ENCODE measurements at regions not wholly inside any gene's neighbourhood (a gene's known extent, or its start where the extent isn't known, plus 50 kb on each side); places are given as distances from the start of the nearest gene placed in this dataset.

- Histone ChIP-seq H2AFZ (ENCODE audit: low read depth, low read length) (no peak overlapping the region), H3K4me1 (ENCODE audit: insufficient read depth, low read length) (no peaks in the 10 kb centered on the region), H3K27me3 (ENCODE audit: insufficient read depth, low read length, poor library complexity) (no peaks in the 10 kb centered on the region), H3K36me3 (ENCODE audit: insufficient read depth, low read length) (no peaks in the 10 kb centered on the region), H4K20me1 (ENCODE audit: insufficient read depth, low read length) (no peaks in the 10 kb centered on the region), H3K9ac (ENCODE audit: low read depth, low read length) (no peak overlapping the region), H3K4me2 (ENCODE audit: insufficient read depth, low read length) (no peak overlapping the region), H3K9me3 (ENCODE audit: insufficient read depth, low read length, severe bottlenecking) (no peaks in the 10 kb centered on the region), H3K79me2 (ENCODE audit: insufficient read depth, low read length) (no peaks in the 10 kb centered on the region), H3K27ac (ENCODE audit: low read length) (no peak overlapping the region), H3K4me3 (ENCODE audit: low read depth in 1 of 2, low read length in 2 of 2) (no peak overlapping the region)
- DNase-seq (no peak), ATAC-seq (ENCODE audit: insufficient read depth, low read depth) (no peak)
- no peak for TF ChIP-seq EZH2 (IDR thresholded peaks at IDR 0.05; ENCODE audit: borderline replicate concordance, low read depth, low read length, severe bottlenecking)
- TF ChIP-seq CTCF (IDR thresholded peaks at IDR 0.05; ENCODE audit: borderline replicate concordance, extremely low read depth, low read length, poor library complexity, severe bottlenecking) = no peak
Measured at GRCh38 chr4:53788011-53788410, 196.7 kb upstream of the LNX1 start.

- Histone ChIP-seq H3K4me3 (ENCODE audit: low read depth in 1 of 2, low read length in 2 of 2) (no peak overlapping the region), H3K4me1 (ENCODE audit: insufficient read depth, low read length) (no peaks in the 10 kb centered on the region), H3K27me3 (ENCODE audit: insufficient read depth, low read length, poor library complexity) (no peaks in the 10 kb centered on the region), H3K4me2 (ENCODE audit: insufficient read depth, low read length) (no peak overlapping the region), H3K9me3 (ENCODE audit: insufficient read depth, low read length, severe bottlenecking) (no peaks in the 10 kb centered on the region), H3K27ac (ENCODE audit: low read length) (no peak overlapping the region), H3K79me2 (ENCODE audit: insufficient read depth, low read length) (no peaks in the 10 kb centered on the region), H4K20me1 (ENCODE audit: insufficient read depth, low read length) (no peaks in the 10 kb centered on the region), H3K36me3 (ENCODE audit: insufficient read depth, low read length) (no peaks in the 10 kb centered on the region), H2AFZ (ENCODE audit: low read depth, low read length) (no peak overlapping the region), H3K9ac (ENCODE audit: low read depth, low read length) (no peak overlapping the region)
- TF ChIP-seq CTCF (IDR thresholded peaks at IDR 0.05; ENCODE audit: borderline replicate concordance, extremely low read depth, low read length, poor library complexity, severe bottlenecking) (no peak), EZH2 (IDR thresholded peaks at IDR 0.05; ENCODE audit: borderline replicate concordance, low read depth, low read length, severe bottlenecking) (no peak)
- no peak for DNase-seq
- ATAC-seq (ENCODE audit: insufficient read depth, low read depth) = no peak
Measured at GRCh38 chr4:53786632-53787031, 195.3 kb upstream of the LNX1 start.

- ATAC-seq (ENCODE audit: insufficient read depth, low read depth) = no peak
- TF ChIP-seq EZH2 (IDR thresholded peaks at IDR 0.05; ENCODE audit: borderline replicate concordance, low read depth, low read length, severe bottlenecking) = no peak
- H3K36me3 ChIP-seq (ENCODE audit: insufficient read depth, low read length) = no peaks in the 10 kb centered on the region
- H3K27me3 ChIP-seq (ENCODE audit: insufficient read depth, low read length, poor library complexity) = no peaks in the 10 kb centered on the region
- no peak overlapping the region for H3K4me3 ChIP-seq (ENCODE audit: low read depth in 1 of 2, low read length in 2 of 2)
- no peak for DNase-seq
- no peaks in the 10 kb centered on the region for H3K9me3 ChIP-seq (ENCODE audit: insufficient read depth, low read length, severe bottlenecking)
- H3K4me1 ChIP-seq (ENCODE audit: insufficient read depth, low read length) = no peaks in the 10 kb centered on the region
- H3K9ac ChIP-seq (ENCODE audit: low read depth, low read length) = no peak overlapping the region
- H3K27ac ChIP-seq (ENCODE audit: low read length) = no peak overlapping the region
- no peak overlapping the region for H2AFZ ChIP-seq (ENCODE audit: low read depth, low read length)
- H3K4me2 ChIP-seq (ENCODE audit: insufficient read depth, low read length) = no peak overlapping the region
- no peaks in the 10 kb centered on the region for H4K20me1 ChIP-seq (ENCODE audit: insufficient read depth, low read length)
- H3K79me2 ChIP-seq (ENCODE audit: insufficient read depth, low read length) = no peaks in the 10 kb centered on the region
Measured at GRCh38 chr4:53785996-53786395, 194.7 kb upstream of the LNX1 start.

GRCh38 chr4:53784112-53784511, 192.8 kb upstream of the LNX1 start:
- Histone ChIP-seq H3K27ac (ENCODE audit: low read length) (no peak overlapping the region), H3K4me3 (ENCODE audit: low read depth in 1 of 2, low read length in 2 of 2) (no peak overlapping the region), H3K27me3 (ENCODE audit: insufficient read depth, low read length, poor library complexity) (no peaks in the 10 kb centered on the region), H4K20me1 (ENCODE audit: insufficient read depth, low read length) (no peaks in the 10 kb centered on the region), H3K9me3 (ENCODE audit: insufficient read depth, low read length, severe bottlenecking) (no peaks in the 10 kb centered on the region), H3K9ac (ENCODE audit: low read depth, low read length) (no peak overlapping the region), H3K36me3 (ENCODE audit: insufficient read depth, low read length) (no peaks in the 10 kb centered on the region), H3K4me2 (ENCODE audit: insufficient read depth, low read length) (no peak overlapping the region), H3K79me2 (ENCODE audit: insufficient read depth, low read length) (no peaks in the 10 kb centered on the region), H2AFZ (ENCODE audit: low read depth, low read length) (no peak overlapping the region), H3K4me1 (ENCODE audit: insufficient read depth, low read length) (no peaks in the 10 kb centered on the region)
- no peak for ATAC-seq (ENCODE audit: insufficient read depth, low read depth)
- TF ChIP-seq CTCF (IDR thresholded peaks at IDR 0.05; ENCODE audit: borderline replicate concordance, extremely low read depth, low read length, poor library complexity, severe bottlenecking) = no peak
- TF ChIP-seq EZH2 (IDR thresholded peaks at IDR 0.05; ENCODE audit: borderline replicate concordance, low read depth, low read length, severe bottlenecking) = no peak
- no peak for DNase-seq
